Kidney glomerular epithelial cell (primary cell): ENCODE measurements at regions not wholly inside any gene's neighbourhood (a gene's known extent, or its start where the extent isn't known, plus 50 kb on each side); places are given as distances from the start of the nearest gene placed in this dataset.

ENCODE experiments used
- DNase-seq: peaks from one replicate; lab custom pipeline; 2025; lab: John Stamatoyannopoulos, UW

GRCh38 chr1:162966613-162967012, 102.5 kb upstream of the RGS4 start:
- DNase-seq: no peak

- DNase-seq: no peak
These were observed 103.9 kb upstream of the CCDC190 start for GRCh38 chr1:162964901-162965300.

- peak; percentile 61 for DNase-seq
These were observed 95.9 kb upstream of the CCDC190 start for GRCh38 chr1:162956922-162957321.

- no peak for DNase-seq
These were observed 93.8 kb upstream of the CCDC190 start for GRCh38 chr1:162954824-162955223.

GRCh38 chr1:162952956-162953355, 92.0 kb upstream of the CCDC190 start:
- no peak for DNase-seq

GRCh38 chr1:162951553-162952315, 90.8 kb upstream of the CCDC190 start:
- no peak for DNase-seq

- no peak for DNase-seq
These were observed 89.2 kb upstream of the CCDC190 start for GRCh38 chr1:162950187-162950586.

- DNase-seq: no peak
These were observed 85.7 kb upstream of the CCDC190 start for GRCh38 chr1:162946701-162947100.

- DNase-seq: no peak
These were observed 84.1 kb upstream of the CCDC190 start for GRCh38 chr1:162944974-162945674.

- DNase-seq: no peak
These were observed 82.6 kb upstream of the CCDC190 start for GRCh38 chr1:162943622-162944021.

- no peak for DNase-seq
These were observed 82.1 kb upstream of the CCDC190 start for GRCh38 chr1:162942916-162943559.

- DNase-seq: no peak
These were observed 80.0 kb upstream of the CCDC190 start for GRCh38 chr1:162941024-162941423.

GRCh38 chr1:162939035-162939434, 78.1 kb upstream of the CCDC190 start:
- no peak for DNase-seq

GRCh38 chr1:162937716-162938395, 76.9 kb upstream of the CCDC190 start:
- DNase-seq: no peak

- no peak for DNase-seq
These were observed 70.1 kb upstream of the CCDC190 start for GRCh38 chr1:162930976-162931560.

- no peak for DNase-seq
These were observed 69.6 kb upstream of the CCDC190 start for GRCh38 chr1:162930532-162930931.

- DNase-seq: no peak
These were observed 68.2 kb upstream of the CCDC190 start for GRCh38 chr1:162929177-162929576.

GRCh38 chr1:162928141-162928540, 67.2 kb upstream of the CCDC190 start:
- DNase-seq: no peak

- DNase-seq: no peak
These were observed 66.4 kb upstream of the CCDC190 start for GRCh38 chr1:162927421-162927820.

GRCh38 chr1:162926906-162927305, 65.9 kb upstream of the CCDC190 start:
- DNase-seq: no peak

- no peak for DNase-seq
These were observed 63.2 kb upstream of the CCDC190 start for GRCh38 chr1:162924179-162924578.

GRCh38 chr1:162922201-162922600, 61.2 kb upstream of the CCDC190 start:
- DNase-seq: no peak
